ENCODE measurements at regions not wholly inside any gene's neighbourhood (a gene's known extent, or its start where the extent isn't known, plus 50 kb on each side); places are given as distances from the start of the nearest gene placed in this dataset.

DNA sequence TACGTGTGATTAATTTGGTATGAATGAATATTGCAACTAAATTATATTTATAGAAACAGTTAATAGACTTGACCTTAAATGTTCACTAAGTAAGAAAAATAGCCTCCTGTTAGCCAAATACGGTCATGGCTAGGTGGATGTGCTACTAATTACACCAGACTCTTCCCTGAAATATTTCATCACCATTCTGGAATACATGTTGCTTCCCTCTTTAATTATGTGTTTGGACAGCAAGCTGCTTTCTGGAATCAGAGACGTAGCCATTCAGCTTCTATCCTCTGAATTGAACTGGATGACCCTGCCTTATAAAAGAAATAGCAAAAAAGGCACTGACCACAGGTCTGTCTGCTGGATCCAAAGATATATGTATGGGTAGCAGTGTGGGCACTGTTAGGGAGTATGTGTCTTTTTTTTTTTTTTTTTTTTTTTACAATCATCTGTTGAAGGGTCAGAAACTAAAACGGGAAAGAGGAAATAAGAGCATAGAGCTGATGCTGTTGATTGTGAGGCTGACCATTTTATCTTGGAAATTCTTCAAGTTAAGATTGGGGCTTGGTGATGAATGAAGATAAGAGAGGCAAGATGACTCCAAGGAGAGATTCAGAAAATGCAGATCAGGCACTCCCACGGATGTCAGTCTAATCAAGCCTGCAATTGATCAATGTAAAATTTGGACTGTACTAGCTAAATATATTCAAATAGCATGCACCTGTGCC is 283.2 kb upstream of the HSF2 start:
- Histone ChIP-seq H3K27me3 (ENCODE audit: control insufficient read depth, low read length) (no peaks in the 10 kb centered on the region), H3K79me2 (ENCODE audit: control insufficient read depth, low read length) (no peaks in the 10 kb centered on the region), H3K4me3 (ENCODE audit: low read length) (no peak overlapping the region), H3K27ac (ENCODE audit: low read depth, low read length) (no peak overlapping the region), H3F3A (ENCODE audit: control insufficient read depth, insufficient read depth) (no peaks in the 10 kb centered on the region), H4K20me1 (ENCODE audit: control insufficient read depth, insufficient read depth, low read depth, low read length) (no peaks in the 10 kb centered on the region), H3K36me3 (ENCODE audit: control insufficient read depth, low read length) (no peaks in the 10 kb centered on the region), H3K9me3 (ENCODE audit: control insufficient read depth, insufficient read depth, low read length) (no peaks in the 10 kb centered on the region), H3K4me1 (ENCODE audit: control insufficient read depth, low read length) (no peaks in the 10 kb centered on the region), H3K4me2 (ENCODE audit: low read length) (no peak overlapping the region), H3K9me2 (replicated peaks; ENCODE audit: control insufficient read depth, low read length) (no peaks in the 10 kb centered on the region)
- TF ChIP-seq, protein P1, sequence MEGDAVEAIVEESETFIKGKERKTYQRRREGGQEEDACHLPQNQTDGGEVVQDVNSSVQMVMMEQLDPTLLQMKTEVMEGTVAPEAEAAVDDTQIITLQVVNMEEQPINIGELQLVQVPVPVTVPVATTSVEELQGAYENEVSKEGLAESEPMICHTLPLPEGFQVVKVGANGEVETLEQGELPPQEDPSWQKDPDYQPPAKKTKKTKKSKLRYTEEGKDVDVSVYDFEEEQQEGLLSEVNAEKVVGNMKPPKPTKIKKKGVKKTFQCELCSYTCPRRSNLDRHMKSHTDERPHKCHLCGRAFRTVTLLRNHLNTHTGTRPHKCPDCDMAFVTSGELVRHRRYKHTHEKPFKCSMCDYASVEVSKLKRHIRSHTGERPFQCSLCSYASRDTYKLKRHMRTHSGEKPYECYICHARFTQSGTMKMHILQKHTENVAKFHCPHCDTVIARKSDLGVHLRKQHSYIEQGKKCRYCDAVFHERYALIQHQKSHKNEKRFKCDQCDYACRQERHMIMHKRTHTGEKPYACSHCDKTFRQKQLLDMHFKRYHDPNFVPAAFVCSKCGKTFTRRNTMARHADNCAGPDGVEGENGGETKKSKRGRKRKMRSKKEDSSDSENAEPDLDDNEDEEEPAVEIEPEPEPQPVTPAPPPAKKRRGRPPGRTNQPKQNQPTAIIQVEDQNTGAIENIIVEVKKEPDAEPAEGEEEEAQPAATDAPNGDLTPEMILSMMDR (IDR thresholded peaks at IDR 0.05; ENCODE audit: low read depth, low read length, poor library complexity, severe bottlenecking): no peak
- TF ChIP-seq EZH2phosphoT487 (IDR thresholded peaks at IDR 0.05; ENCODE audit: borderline replicate concordance, low read length): no peak

DNA sequence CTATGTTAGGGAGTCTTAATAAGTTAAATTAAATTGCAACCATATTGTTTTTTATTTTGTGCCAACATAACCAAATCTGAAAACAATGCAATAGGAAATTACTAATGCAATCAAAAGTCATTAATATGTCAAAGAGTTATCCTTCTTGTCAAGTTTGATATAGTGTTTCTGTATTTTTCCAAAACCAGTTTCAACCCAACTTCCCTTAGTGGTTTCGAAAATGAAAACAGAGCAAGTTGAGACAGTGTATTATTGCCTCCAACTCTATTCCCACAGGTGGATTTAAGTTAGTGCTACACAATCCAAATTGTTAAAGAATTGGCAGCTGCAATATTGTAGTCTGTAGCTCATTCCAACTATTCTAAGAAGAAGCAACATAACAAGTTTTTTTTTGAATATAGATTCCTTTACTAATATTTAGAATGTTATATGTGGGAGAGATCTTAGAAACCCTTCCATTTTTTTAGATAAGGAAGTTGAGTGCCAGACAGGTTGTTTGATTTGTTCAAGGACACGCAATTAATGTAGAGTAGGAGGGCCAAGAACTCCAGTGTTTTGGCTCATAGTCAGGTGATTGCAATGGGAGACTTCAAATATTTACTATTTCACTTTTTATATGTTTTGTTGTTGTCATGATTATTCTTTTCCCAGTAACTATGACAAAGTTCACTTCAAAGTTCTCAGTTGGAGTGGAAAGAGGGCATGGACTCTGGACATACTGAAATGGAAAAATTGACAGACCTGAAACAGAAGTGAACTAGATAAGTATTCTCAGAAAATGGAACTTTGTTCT is 282.4 kb upstream of the HSF2 start:
- Histone ChIP-seq H3F3A (ENCODE audit: control insufficient read depth, insufficient read depth) (no peaks in the 10 kb centered on the region), H3K79me2 (ENCODE audit: control insufficient read depth, low read length) (no peaks in the 10 kb centered on the region), H3K9me3 (ENCODE audit: control insufficient read depth, insufficient read depth, low read length) (no peaks in the 10 kb centered on the region), H3K9me2 (replicated peaks; ENCODE audit: control insufficient read depth, low read length) (no peaks in the 10 kb centered on the region), H3K4me2 (ENCODE audit: low read length) (no peak overlapping the region), H3K27me3 (ENCODE audit: control insufficient read depth, low read length) (no peaks in the 10 kb centered on the region), H3K4me3 (ENCODE audit: low read length) (no peak overlapping the region), H3K36me3 (ENCODE audit: control insufficient read depth, low read length) (no peaks in the 10 kb centered on the region), H3K27ac (ENCODE audit: low read depth, low read length) (no peak overlapping the region), H3K4me1 (ENCODE audit: control insufficient read depth, low read length) (no peaks in the 10 kb centered on the region), H4K20me1 (ENCODE audit: control insufficient read depth, insufficient read depth, low read depth, low read length) (no peaks in the 10 kb centered on the region)
- TF ChIP-seq, protein P1 (IDR thresholded peaks at IDR 0.05; ENCODE audit: low read depth, low read length, poor library complexity, severe bottlenecking): no peak

DNA sequence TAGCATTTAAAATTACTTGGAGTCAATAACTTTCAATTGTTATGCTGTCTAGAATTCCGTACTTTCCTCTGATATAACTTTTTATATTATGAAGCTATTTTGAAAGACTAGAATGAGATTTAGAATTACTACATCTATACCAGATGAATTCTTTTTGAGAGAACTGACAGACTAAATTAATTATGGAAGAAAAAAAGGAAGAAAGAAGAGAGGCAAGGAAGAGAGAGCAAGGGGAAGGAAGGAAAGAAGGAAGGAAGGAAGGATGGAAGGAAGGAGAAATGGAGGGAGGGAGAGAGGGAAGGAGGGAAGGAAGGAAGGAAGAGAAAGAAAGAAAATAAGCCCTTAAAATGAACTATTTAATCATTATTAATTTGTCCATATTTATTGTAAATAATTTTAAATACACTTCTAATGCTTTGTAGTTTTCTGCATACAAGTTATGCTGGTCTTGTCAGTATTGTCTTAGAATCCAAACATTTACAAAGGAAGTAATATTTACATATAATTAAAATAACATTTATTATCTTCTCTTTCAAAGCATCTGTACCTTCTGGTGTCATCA is 280.4 kb upstream of the HSF2 start:
- no peaks in the 10 kb centered on the region for H4K20me1 ChIP-seq (ENCODE audit: control insufficient read depth, insufficient read depth, low read depth, low read length)

More for the DNA sequence above, 280.4 kb upstream of the HSF2 start:
- no peak overlapping the region for H3K27ac ChIP-seq (ENCODE audit: low read depth, low read length)
- H3K4me2 ChIP-seq (ENCODE audit: low read length): no peak overlapping the region
- H3K9me2 ChIP-seq (replicated peaks; ENCODE audit: control insufficient read depth, low read length): no peaks in the 10 kb centered on the region
- no peaks in the 10 kb centered on the region for H3K4me1 ChIP-seq (ENCODE audit: control insufficient read depth, low read length)
- H3K36me3 ChIP-seq (ENCODE audit: control insufficient read depth, low read length): no peaks in the 10 kb centered on the region
- no peak overlapping the region for H3K4me3 ChIP-seq (ENCODE audit: low read length)
- H3K9me3 ChIP-seq (ENCODE audit: control insufficient read depth, insufficient read depth, low read length): no peaks in the 10 kb centered on the region
- H3K27me3 ChIP-seq (ENCODE audit: control insufficient read depth, low read length): no peaks in the 10 kb centered on the region
- TF ChIP-seq EZH2phosphoT487 (IDR thresholded peaks at IDR 0.05; ENCODE audit: borderline replicate concordance, low read length): no peak
- TF ChIP-seq, protein P1 (IDR thresholded peaks at IDR 0.05; ENCODE audit: low read depth, low read length, poor library complexity, severe bottlenecking): no peak
- no peaks in the 10 kb centered on the region for H3K79me2 ChIP-seq (ENCODE audit: control insufficient read depth, low read length)
- no peaks in the 10 kb centered on the region for H3F3A ChIP-seq (ENCODE audit: control insufficient read depth, insufficient read depth)

Data from DOHH2 (cell line).